DOHH2 (cell line): ENCODE measurements at regions not wholly inside any gene's neighbourhood (a gene's known extent, or its start where the extent isn't known, plus 50 kb on each side); places are given as distances from the start of the nearest gene placed in this dataset.

ENCODE experiments used
- H3F3A ChIP-seq: fragments of 200-600 bp; sonication (generic), shearing (Covaris generic); 2 replicates; pipeline ENCODE4 v1.6.0; 2016; ENCODE audit warnings: antibody characterized with exemption, mild to moderate bottlenecking; ENCODE audit not compliant: control insufficient read depth, insufficient read depth
- H3K27ac ChIP-seq: fragments of 200-600 bp; sonication (generic); 2 replicates; pipeline ENCODE4 v1.5.1; 2014; ENCODE audit warnings: low read depth, mild to moderate bottlenecking, low read length, moderate library complexity
- H3K27me3 ChIP-seq: fragments of 200-600 bp; sonication (generic); 2 replicates; pipeline ENCODE4 v1.6.1; 2014; ENCODE audit warnings: mild to moderate bottlenecking, low read length, mixed read lengths; ENCODE audit not compliant: control insufficient read depth
- H3K36me3 ChIP-seq: fragments of 200-600 bp; sonication (generic); 2 replicates; pipeline ENCODE4 v1.6.1; 2014; ENCODE audit warnings: mild to moderate bottlenecking, low read length, moderate library complexity, mixed read lengths; ENCODE audit not compliant: control insufficient read depth
- H3K4me1 ChIP-seq: fragments of 200-600 bp; sonication (generic); 2 replicates; pipeline ENCODE4 v1.6.1; 2014; ENCODE audit warnings: mild to moderate bottlenecking, low read length, mixed read lengths; ENCODE audit not compliant: control insufficient read depth
- H3K4me2 ChIP-seq: fragments of 200-600 bp; sonication (generic); 2 replicates; pipeline ENCODE4 v1.6.0; 2014; ENCODE audit warnings: mild to moderate bottlenecking, low read length, moderate library complexity
- H3K4me3 ChIP-seq: fragments of 200-600 bp; sonication (generic); 2 replicates; pipeline ENCODE4 v1.5.1; 2014; ENCODE audit warnings: mild to moderate bottlenecking, low read length, mixed read lengths
- H3K79me2 ChIP-seq: fragments of 200-600 bp; sonication (generic); 2 replicates; pipeline ENCODE4 v1.6.1; 2014; ENCODE audit warnings: mild to moderate bottlenecking, low read length, mixed read lengths; ENCODE audit not compliant: control insufficient read depth
- H3K9me2 ChIP-seq: fragments of 200-600 bp; sonication (generic); replicated peaks from 2 replicates; pipeline ENCODE4 v1.6.1; 2014; ENCODE audit warnings: mild to moderate bottlenecking, low read length, mixed read lengths; ENCODE audit not compliant: control insufficient read depth
- H3K9me3 ChIP-seq: fragments of 200-600 bp; sonication (generic); 2 replicates; pipeline ENCODE4 v1.6.1; 2014; ENCODE audit warnings: antibody characterized with exemption, low read length, mixed read lengths; ENCODE audit not compliant: control insufficient read depth, insufficient read depth
- H4K20me1 ChIP-seq: fragments of 200-600 bp; sonication (generic); 2 replicates; pipeline ENCODE4 v1.6.0; 2014; ENCODE audit warnings: low read depth, mild to moderate bottlenecking, antibody characterized with exemption, low read length, moderate library complexity; ENCODE audit not compliant: control insufficient read depth, insufficient read depth
- EZH2phosphoT487 ChIP-seq: fragments of 200-600 bp; sonication (generic); IDR thresholded peaks from 2 replicates; pipeline ENCODE4 v1.6.1; 2017; ENCODE audit warnings: borderline replicate concordance, mild to moderate bottlenecking, antibody characterized with exemption, low read length, moderate library complexity, mixed read lengths
- TF ChIP-seq, protein P1 (sequence below): fragments of 200-600 bp; sonication (generic); IDR thresholded peaks from one replicate; pipeline ENCODE4 v1.5.1; 2014; ENCODE audit warnings: antibody characterized with exemption, mild to moderate bottlenecking, low read depth, low read length; ENCODE audit not compliant: poor library complexity, severe bottlenecking

DNA sequence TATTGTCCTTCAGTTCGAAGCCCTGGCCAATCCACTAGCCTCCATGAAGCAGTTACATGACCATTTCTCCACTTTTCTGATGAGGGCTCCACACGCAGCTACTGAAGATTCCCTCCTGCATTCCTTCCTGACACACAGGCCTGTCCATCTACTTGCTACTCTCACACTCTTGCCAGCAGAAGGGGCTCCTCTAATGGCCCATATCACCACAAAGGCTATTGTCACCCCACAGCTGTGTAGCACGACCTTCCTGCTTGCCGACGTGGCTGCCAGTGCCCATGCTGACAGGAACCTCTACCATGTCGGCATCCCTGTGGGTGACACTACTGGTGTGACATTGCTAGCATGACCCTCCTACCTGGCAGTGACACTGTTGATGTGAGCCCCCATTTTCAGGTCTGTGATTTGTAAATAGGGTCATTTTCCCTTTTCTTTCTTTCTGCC, 1528.6 kb upstream of the TPTE start:
- H3K36me3 ChIP-seq: no peaks in the 10 kb centered on the region
- TF ChIP-seq, protein P1, sequence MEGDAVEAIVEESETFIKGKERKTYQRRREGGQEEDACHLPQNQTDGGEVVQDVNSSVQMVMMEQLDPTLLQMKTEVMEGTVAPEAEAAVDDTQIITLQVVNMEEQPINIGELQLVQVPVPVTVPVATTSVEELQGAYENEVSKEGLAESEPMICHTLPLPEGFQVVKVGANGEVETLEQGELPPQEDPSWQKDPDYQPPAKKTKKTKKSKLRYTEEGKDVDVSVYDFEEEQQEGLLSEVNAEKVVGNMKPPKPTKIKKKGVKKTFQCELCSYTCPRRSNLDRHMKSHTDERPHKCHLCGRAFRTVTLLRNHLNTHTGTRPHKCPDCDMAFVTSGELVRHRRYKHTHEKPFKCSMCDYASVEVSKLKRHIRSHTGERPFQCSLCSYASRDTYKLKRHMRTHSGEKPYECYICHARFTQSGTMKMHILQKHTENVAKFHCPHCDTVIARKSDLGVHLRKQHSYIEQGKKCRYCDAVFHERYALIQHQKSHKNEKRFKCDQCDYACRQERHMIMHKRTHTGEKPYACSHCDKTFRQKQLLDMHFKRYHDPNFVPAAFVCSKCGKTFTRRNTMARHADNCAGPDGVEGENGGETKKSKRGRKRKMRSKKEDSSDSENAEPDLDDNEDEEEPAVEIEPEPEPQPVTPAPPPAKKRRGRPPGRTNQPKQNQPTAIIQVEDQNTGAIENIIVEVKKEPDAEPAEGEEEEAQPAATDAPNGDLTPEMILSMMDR: no peak
- TF ChIP-seq EZH2phosphoT487: no peak
- no peak overlapping the region for H3K4me2 ChIP-seq
- H3K27ac ChIP-seq: no peak overlapping the region
- no peak overlapping the region for H3K4me3 ChIP-seq
- no peaks in the 10 kb centered on the region for H3K27me3 ChIP-seq
- no peaks in the 10 kb centered on the region for H3F3A ChIP-seq
- no peaks in the 10 kb centered on the region for H3K9me2 ChIP-seq
- H3K4me1 ChIP-seq: no peaks in the 10 kb centered on the region
- H3K79me2 ChIP-seq: no peaks in the 10 kb centered on the region
- H4K20me1 ChIP-seq: no peaks in the 10 kb centered on the region
- H3K9me3 ChIP-seq: peaks cover 73% of the 10 kb centered on the region

DNA sequence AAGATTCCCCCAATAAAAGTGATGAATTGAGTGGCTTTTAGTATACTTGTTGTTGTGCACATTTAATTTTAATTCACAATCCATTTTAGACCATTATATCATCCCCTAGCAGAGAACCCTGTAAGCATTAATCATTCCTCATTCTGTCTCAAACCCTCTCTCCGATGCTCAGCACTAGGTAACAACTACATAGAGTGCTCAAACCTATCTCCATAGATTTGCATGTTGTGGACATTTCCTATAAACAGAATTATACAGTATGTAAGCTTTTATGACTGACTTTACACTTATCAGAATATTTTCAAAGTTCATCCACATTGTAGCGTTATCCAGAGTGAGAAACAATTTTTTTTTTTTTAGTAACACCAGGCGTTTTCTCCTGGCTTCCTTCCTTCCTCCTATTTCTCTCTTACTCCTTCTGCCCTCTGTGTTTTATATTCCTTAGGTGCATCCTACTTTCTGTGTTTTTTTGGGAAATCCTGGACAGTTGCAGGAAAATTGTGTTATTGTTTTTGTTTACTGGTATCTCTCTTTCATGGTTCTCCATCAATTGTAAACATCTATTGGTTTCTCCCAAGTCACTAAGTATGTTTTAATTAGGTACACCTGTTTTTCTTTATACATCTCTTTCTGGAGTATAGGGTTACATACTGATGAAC, 1528.0 kb upstream of the TPTE start:
- TF ChIP-seq, protein P1: no peak
- no peak for TF ChIP-seq EZH2phosphoT487
- Histone ChIP-seq H3K79me2 (no peaks in the 10 kb centered on the region), H3F3A (no peaks in the 10 kb centered on the region), H3K27me3 (no peaks in the 10 kb centered on the region), H3K4me1 (no peaks in the 10 kb centered on the region), H3K4me3 (no peak overlapping the region), H4K20me1 (no peaks in the 10 kb centered on the region), H3K9me3 (peaks cover 74% of the 10 kb centered on the region), H3K4me2 (no peak overlapping the region), H3K27ac (no peak overlapping the region), H3K9me2 (no peaks in the 10 kb centered on the region), H3K36me3 (no peaks in the 10 kb centered on the region)

- TF ChIP-seq, protein P1: no peak
- TF ChIP-seq EZH2phosphoT487: no peak
- Histone ChIP-seq H3F3A (no peaks in the 10 kb centered on the region), H3K4me2 (no peak overlapping the region), H3K9me2 (no peaks in the 10 kb centered on the region), H3K27me3 (no peaks in the 10 kb centered on the region), H3K4me1 (no peaks in the 10 kb centered on the region), H3K36me3 (no peaks in the 10 kb centered on the region), H3K9me3 (peaks cover 71% of the 10 kb centered on the region), H3K27ac (no peak overlapping the region), H3K4me3 (no peak overlapping the region), H4K20me1 (no peaks in the 10 kb centered on the region), H3K79me2 (no peaks in the 10 kb centered on the region)
Observed at GRCh38 chr21:8993943-8994639, 1527.3 kb upstream of the TPTE start.
